ENCODE measurements at regions not wholly inside any gene's neighbourhood (a gene's known extent, or its start where the extent isn't known, plus 50 kb on each side); places are given as distances from the start of the nearest gene placed in this dataset.

DNA sequence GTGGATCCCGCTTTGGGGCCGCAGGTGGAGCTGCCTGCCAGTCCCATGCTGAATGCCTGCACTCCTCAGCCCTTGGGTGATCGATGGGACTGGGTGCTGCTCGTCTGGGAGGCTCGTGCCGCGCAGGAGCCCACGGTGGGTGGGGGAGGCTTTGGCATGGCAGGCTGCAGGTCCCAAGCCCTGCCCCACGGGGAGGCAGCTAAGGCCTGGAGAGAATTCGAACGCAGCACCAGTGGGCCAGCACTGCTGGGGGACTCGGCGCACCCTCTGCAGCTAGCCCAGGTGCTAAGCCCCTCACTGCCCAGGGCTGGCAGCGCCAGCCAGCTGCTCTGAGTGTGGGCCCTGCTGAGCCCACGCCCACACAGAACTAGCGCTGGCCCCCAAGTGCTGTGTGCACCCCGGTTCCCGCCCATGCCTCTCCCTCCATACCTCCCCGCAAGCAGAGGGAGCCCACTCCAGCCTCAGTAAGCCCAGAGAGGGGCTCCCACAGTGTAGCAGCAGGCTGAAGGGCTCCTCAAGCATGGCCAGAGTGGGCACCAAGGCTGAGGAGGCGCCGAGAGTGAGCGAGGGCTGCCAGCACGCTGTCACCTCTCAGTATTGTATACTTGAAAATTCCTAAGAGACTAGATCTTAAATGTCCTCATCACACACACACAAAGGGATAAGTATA is 1654.2 kb upstream of the SLC39A10 start:
- Histone ChIP-seq H3K4me2 (ENCODE audit: insufficient read depth in 1 of 2, low read depth in 2 of 2, low read length in 2 of 2) (no peak overlapping the region), H4K5ac (ENCODE audit: insufficient read length, low read depth, low read length) (no peak overlapping the region), H3K79me2 (ENCODE audit: control insufficient read depth in 1 of 2, insufficient read depth in 2 of 2, low read length in 2 of 2) (no peaks in the 10 kb centered on the region), H4K20me1 (replicated peaks in 1 of 2; ENCODE audit: control insufficient read depth in 1 of 2, insufficient read depth in 2 of 2, low read length in 2 of 2) (no peaks in the 10 kb centered on the region), H3K14ac (ENCODE audit: insufficient read length) (no peak overlapping the region), H3K27ac (ENCODE audit: low read depth, low read length) (no peak overlapping the region), H3K18ac (ENCODE audit: extremely low read depth, low read length) (no peak overlapping the region), H3K23ac (ENCODE audit: insufficient read length) (no peak overlapping the region), H2BK20ac (ENCODE audit: low read length) (no peak overlapping the region), H2BK12ac (ENCODE audit: low read depth, low read length) (no peak overlapping the region), H2AK5ac (ENCODE audit: low read depth, low read length) (no peak overlapping the region), H2BK15ac (ENCODE audit: low read length) (no peak overlapping the region), H3K56ac (replicated peaks; ENCODE audit: insufficient read length, low read depth, low read length) (no peak overlapping the region), H4K8ac (ENCODE audit: extremely low read depth, insufficient read depth, low read length) (no peak overlapping the region), H2BK5ac (ENCODE audit: low read depth, low read length) (no peak overlapping the region), H3K4me1 (replicated peaks in 1 of 4; ENCODE audit: control insufficient read depth in 3 of 4, insufficient read depth in 4 of 4, low read length in 3 of 4) (no peaks in the 10 kb centered on the region), H3K36me3 (ENCODE audit: control insufficient read depth in 2 of 4, insufficient read depth in 4 of 4, low read length in 3 of 4) (no peaks in the 10 kb centered on the region), H3K79me1 (ENCODE audit: low read depth, low read length) (no peaks in the 10 kb centered on the region), H3K27me3 (replicated peaks in 1 of 4; ENCODE audit: control insufficient read depth in 3 of 4, extremely low read depth in 1 of 4, insufficient read depth in 3 of 4, low read length in 3 of 4) (no peaks in the 10 kb centered on the region), H3K4ac (replicated peaks; ENCODE audit: insufficient read length, low read depth, low read length) (no peak overlapping the region), H3K4me3 (ENCODE audit: extremely low read depth in 1 of 4, insufficient read depth in 2 of 4, low read depth in 3 of 4, low read length in 4 of 4) (no peak overlapping the region), H2BK120ac (replicated peaks; ENCODE audit: low read depth, low read length) (no peak overlapping the region), H4K91ac (replicated peaks; ENCODE audit: insufficient read length, low read length) (no peak overlapping the region), H2AFZ (ENCODE audit: low read length) (no peak overlapping the region), H3K9ac (replicated peaks in 1 of 4; ENCODE audit: extremely low read depth in 1 of 4, low read depth in 3 of 4, low read length in 3 of 4) (no peak overlapping the region), H3K9me3 (ENCODE audit: insufficient read depth in 2 of 2, low read depth in 1 of 2, low read length in 1 of 2) (peaks cover 7 to 8% of the 10 kb centered on the region in 2 experiments; a peak in 3 of 4 replicates), H3K23me2 (ENCODE audit: low read depth, low read length) (no peaks in the 10 kb centered on the region)
- POLR2A ChIA-PET (ENCODE audit: partially characterized antibody), result no interaction called here
- TF ChIP-seq SP2 (IDR thresholded peaks at IDR 0.05; ENCODE audit: low read length), result no peak
- TF ChIP-seq, protein P1, sequence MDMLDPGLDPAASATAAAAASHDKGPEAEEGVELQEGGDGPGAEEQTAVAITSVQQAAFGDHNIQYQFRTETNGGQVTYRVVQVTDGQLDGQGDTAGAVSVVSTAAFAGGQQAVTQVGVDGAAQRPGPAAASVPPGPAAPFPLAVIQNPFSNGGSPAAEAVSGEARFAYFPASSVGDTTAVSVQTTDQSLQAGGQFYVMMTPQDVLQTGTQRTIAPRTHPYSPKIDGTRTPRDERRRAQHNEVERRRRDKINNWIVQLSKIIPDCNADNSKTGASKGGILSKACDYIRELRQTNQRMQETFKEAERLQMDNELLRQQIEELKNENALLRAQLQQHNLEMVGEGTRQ (IDR thresholded peaks at IDR 0.05; ENCODE audit: low read length), result no peak
- TF ChIP-seq NRF1 (IDR thresholded peaks at IDR 0.05; ENCODE audit: low read depth, low read length), result no peak
- TF ChIP-seq KDM1A (IDR thresholded peaks at IDR 0.05; ENCODE audit: borderline replicate concordance, low read length), result no peak
- no peak for TF ChIP-seq TAF7 (optimal IDR thresholded peaks at IDR 0.05; ENCODE audit: borderline replicate concordance, low read depth, low read length)
- no peak for TF ChIP-seq CHD2 (IDR thresholded peaks at IDR 0.05; ENCODE audit: low read length)
- TF ChIP-seq SIX5 (IDR thresholded peaks at IDR 0.05; ENCODE audit: low read depth, low read length), result no peak
- DNase-seq (ENCODE audit: low read depth in 1 of 2, low spot score in 2 of 2), result no peak
- FAIRE-seq, result no peak
- CTCF ChIA-PET (ENCODE audit: partially characterized antibody), result interaction anchor here (0.9 to 1.1 kb wide), 2 partner anchors 12 to 68 kb away, joined by 3 read pairs; no protein-coding TSS in a partner anchor
- 79% methylated on average over 16 of the region's 23 CpGs; no CpG with 5 or more reads in 1 of the 2 experiments for WGBS, 2 experiments (ENCODE audit: extremely low coverage in 1 of 2, insufficient coverage in 1 of 2, insufficient read length in 1 of 2, insufficient replicate concordance in 2 of 2, low coverage in 1 of 2, low lambda C conversion rate in 2 of 2, missing lambda C conversion rate in 1 of 2)
